Thymus (tissue), 11 donors: ENCODE measurements at regions not wholly inside any gene's neighbourhood (a gene's known extent, or its start where the extent isn't known, plus 50 kb on each side); places are given as distances from the start of the nearest gene placed in this dataset.

Experiments used
- DNase-seq, 9 donors: peaks; one replicate each; pipeline ENCODE4 v3.0.0-alpha.2; 2013; ENCODE audit warnings: low spot score in 9 of 9, low read depth in 6 of 9, missing footprints in 1 of 9
- H3K27ac ChIP-seq, 2 donors: one replicate each; pipeline ENCODE4 v1.5.1; 2013; ENCODE audit warnings: control low read depth in 1 of 2, low read depth in 1 of 2, low read length in 1 of 2, mild to moderate bottlenecking in 1 of 2, moderate library complexity in 1 of 2
- H3K27me3 ChIP-seq, 2 donors: one replicate each; pipeline ENCODE4 v1.5.1; 2013; ENCODE audit warnings: low read length in 1 of 2; ENCODE audit not compliant: control insufficient read depth in 2 of 2, insufficient read depth in 1 of 2
- H3K36me3 ChIP-seq, 2 donors: one replicate each; pipeline ENCODE4 v1.5.1; 2013; ENCODE audit warnings: low read length in 1 of 2, mild to moderate bottlenecking in 1 of 2, moderate library complexity in 1 of 2; ENCODE audit not compliant: control insufficient read depth in 2 of 2, insufficient read depth in 2 of 2
- H3K4me1 ChIP-seq, 2 donors: one replicate each; pipeline ENCODE4 v1.5.1; 2013; ENCODE audit warnings: low read length in 2 of 2; ENCODE audit not compliant: control insufficient read depth in 2 of 2, insufficient read depth in 2 of 2
- H3K4me3 ChIP-seq, 2 donors: one replicate each; pipeline ENCODE4 v1.5.1; 2013; ENCODE audit warnings: low read length in 2 of 2, control low read depth in 1 of 2, mild to moderate bottlenecking in 1 of 2
- H3K9me3 ChIP-seq, 2 donors: one replicate each; pipeline ENCODE4 v1.5.1; 2013; ENCODE audit warnings: low read length in 1 of 2, mild to moderate bottlenecking in 1 of 2; ENCODE audit not compliant: control insufficient read depth in 2 of 2, insufficient read depth in 1 of 2
- WGBS: extraction: QIAGEN DNeasy Blood & Tissue Kit; methylation state at CpG from one replicate; pipeline ENCODE4 v1.1.7; 2013; 5-methylcytosine and 5-hydroxymethylcytosine counted together
- donor health status: healthy.

DNA sequence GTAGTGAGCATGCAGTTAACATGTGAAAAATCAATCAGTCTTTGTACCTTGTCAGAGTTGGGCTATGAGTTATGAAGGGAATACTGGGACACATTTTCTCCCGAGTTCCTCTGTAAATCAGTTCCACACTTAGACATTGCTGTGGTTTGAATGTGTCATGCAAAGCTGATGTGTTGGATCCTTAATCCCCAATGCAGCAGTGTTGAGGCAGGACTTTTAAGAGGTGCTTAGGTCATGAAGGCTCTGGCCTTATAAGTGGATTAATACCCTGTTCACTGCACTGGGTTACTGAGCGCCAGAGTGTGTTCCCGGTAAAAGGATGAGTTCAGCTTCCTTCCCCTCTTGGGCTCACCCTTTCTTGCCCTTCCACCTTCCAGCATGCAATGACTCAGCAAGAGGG is 742.1 kb upstream of the TENM4 start:
- DNase-seq, result no peak
- Histone ChIP-seq H3K36me3 (no peaks in the 10 kb centered on the region), H3K9me3 (no peaks in the 10 kb centered on the region), H3K27me3 (no peaks in the 10 kb centered on the region), H3K4me3 (no peak overlapping the region), H3K27ac (no peak overlapping the region), H3K4me1 (no peaks in the 10 kb centered on the region)
- 90% methylated on average over 3 of the region's 3 CpGs for WGBS

DNA sequence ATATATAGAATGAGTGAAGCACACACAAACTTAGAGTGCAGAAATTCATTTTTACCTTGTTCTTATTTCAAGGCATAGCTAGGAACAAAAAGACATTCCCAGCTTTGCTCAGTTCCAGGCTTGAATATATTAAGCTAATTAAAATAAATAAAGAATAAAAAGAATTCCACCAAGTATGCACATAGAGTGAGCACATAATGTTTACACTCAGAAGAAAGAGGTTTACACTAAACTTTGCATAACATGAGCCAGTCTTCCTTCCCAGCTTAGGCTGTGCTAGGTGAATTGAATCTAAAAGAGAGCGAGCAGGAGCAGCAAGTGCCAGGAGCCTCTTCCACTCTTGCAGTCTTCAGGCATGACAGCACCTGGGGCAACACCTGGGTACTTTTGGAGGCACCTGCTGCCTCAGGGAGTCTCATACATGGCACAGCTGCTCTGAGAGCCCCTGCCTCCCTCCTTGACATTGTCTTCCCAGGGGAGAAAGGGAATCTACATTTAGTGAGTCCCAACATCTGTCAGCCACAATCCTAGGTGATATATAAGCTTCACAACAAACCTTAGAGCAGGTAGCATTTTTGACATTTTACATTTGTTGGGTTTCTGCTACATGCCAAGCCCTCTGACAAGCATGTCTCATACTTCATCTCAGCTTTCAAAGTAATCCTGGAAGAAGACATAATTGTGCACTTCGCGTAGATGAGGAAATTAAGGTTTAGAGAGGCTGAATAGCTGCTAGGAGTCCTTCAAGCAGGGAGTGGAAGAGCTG is 732.7 kb upstream of the TENM4 start:
- H3K4me3 ChIP-seq, result no peak overlapping the region
- no peak overlapping the region for H3K27ac ChIP-seq
- WGBS, result 67% methylated on average over 3 of the region's 3 CpGs
- H3K4me1 ChIP-seq, result no peaks in the 10 kb centered on the region
- H3K36me3 ChIP-seq, result no peaks in the 10 kb centered on the region
- no peak for DNase-seq
- no peaks in the 10 kb centered on the region for H3K9me3 ChIP-seq
- no peaks in the 10 kb centered on the region for H3K27me3 ChIP-seq

DNA sequence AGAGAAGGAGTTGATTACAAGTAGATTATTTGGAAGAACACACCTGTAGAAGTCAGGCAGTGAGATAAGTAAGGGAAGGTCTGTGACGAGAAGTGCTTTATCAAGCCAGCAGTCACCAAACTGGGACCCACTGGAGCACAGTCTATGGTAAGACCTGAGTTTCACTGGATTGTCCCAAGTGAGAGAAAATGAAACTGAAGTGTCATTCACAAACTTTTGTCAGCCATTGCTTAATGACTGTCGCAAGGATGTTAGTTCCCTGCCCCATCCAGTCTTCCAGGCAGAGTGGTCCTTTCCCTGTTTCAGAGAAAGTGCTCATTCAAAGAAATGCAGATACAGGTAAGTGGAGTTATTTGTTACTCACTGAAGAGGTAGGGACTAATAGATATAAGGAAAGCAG is 728.0 kb upstream of the TENM4 start:
- WGBS, result 94% methylated on average over 2 of the region's 2 CpGs
- no peak overlapping the region for H3K4me3 ChIP-seq
- H3K27me3 ChIP-seq, result no peaks in the 10 kb centered on the region
- H3K4me1 ChIP-seq, result no peaks in the 10 kb centered on the region
- H3K27ac ChIP-seq, result no peak overlapping the region
- H3K9me3 ChIP-seq, result no peaks in the 10 kb centered on the region
- H3K36me3 ChIP-seq, result no peaks in the 10 kb centered on the region
- DNase-seq, result no peak

DNA sequence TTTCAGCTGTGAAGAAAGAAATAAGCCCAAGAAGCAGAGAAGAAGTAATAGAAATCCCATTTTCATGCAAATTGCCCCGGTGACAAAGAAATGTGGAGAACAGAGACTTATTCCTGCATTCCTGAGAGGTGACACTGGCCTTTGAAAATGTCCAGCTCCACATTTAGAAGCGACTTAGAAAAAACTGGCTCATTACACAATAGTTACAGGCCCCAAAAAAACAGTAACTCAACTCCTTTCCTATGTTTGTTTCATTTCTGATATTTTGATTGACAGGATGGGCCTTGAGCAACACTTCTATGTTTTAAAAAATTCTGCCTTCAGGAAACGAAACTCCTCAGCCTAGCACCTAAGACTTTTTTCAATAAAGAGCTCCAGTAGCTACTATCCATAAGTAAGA is 726.9 kb upstream of the TENM4 start:
- Histone ChIP-seq H3K27me3 (no peaks in the 10 kb centered on the region), H3K36me3 (no peaks in the 10 kb centered on the region), H3K4me1 (no peaks in the 10 kb centered on the region), H3K9me3 (no peaks in the 10 kb centered on the region), H3K4me3 (no peak overlapping the region), H3K27ac (no peak overlapping the region)
- WGBS, result 70% methylated on average over 3 of the region's 3 CpGs
- DNase-seq, result peak in 1 of 9 donors; percentile 2

DNA sequence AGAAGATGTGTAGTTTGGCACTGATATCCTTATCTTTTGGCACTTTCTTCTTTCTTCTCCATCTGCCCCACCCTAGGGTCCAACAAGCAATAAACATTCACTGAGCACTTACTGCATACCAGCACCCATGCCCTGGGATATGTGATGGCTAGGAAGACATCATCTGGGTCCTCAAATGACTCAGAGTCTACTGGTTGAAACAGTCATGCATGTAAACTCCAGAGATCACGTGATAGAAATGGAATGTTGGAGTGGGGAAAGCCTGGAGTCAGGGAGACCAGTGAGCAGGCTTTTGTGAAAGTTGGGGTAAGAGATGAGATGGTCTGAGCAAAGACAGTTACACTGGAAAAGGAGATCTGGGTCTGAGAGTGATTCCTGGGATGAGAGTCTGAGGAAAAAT is 724.9 kb upstream of the TENM4 start:
- H3K9me3 ChIP-seq, result no peaks in the 10 kb centered on the region
- H3K27me3 ChIP-seq, result no peaks in the 10 kb centered on the region
- no peak overlapping the region for H3K4me3 ChIP-seq
- 70% methylated on average over 1 of the region's 1 CpG for WGBS
- DNase-seq, result no peak
- no peak overlapping the region for H3K27ac ChIP-seq
- no peaks in the 10 kb centered on the region for H3K4me1 ChIP-seq
- no peaks in the 10 kb centered on the region for H3K36me3 ChIP-seq

DNA sequence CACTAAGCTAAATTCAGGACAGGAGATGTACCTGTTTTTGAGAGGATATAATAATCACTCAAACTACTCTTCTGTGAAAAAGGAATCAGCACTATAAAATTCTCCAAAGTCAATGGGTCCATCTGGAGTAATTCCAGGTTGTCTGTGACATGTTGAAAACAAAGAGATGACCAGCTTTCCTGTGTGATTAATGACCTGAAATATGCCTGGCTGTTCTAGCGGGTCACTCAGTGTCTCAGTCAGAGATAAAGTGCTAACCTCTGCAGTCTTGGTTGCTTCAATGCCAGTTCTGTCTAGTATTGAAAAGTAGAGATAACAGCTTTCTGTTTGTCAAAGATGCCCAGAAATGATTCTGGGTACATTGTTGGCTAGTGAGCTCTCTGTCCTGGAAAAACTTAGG is 722.6 kb upstream of the TENM4 start:
- no peaks in the 10 kb centered on the region for H3K4me1 ChIP-seq
- 86% methylated on average over 1 of the region's 1 CpG for WGBS
- H3K36me3 ChIP-seq, result no peaks in the 10 kb centered on the region
- no peaks in the 10 kb centered on the region for H3K27me3 ChIP-seq
- no peak overlapping the region for H3K27ac ChIP-seq
- H3K9me3 ChIP-seq, result no peaks in the 10 kb centered on the region
- no peak overlapping the region for H3K4me3 ChIP-seq
- DNase-seq, result no peak

DNA sequence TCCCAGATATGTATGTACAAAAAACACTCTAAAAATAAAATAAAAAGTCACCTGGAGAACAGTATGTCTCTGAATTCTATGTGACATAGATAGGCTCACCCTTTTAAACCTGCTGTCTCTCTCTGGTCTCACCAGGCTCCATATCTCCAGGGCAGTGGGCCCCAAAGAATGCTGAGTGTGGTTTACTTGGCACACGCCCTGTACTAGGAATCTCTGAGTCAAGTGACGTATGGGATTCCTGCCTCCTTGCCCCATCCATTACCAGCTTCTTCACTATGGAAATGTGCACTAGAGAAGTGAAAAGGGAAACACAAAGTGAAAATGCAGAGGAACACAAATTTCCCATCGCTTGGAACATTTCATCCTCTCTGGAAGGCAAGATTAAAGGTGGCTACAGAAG is 722.2 kb upstream of the TENM4 start:
- no peaks in the 10 kb centered on the region for H3K27me3 ChIP-seq
- H3K4me1 ChIP-seq, result no peaks in the 10 kb centered on the region
- DNase-seq, result no peak
- H3K27ac ChIP-seq, result no peak overlapping the region
- no peaks in the 10 kb centered on the region for H3K36me3 ChIP-seq
- WGBS, result 88% methylated on average over 3 of the region's 3 CpGs
- H3K9me3 ChIP-seq, result no peaks in the 10 kb centered on the region
- H3K4me3 ChIP-seq, result no peak overlapping the region

DNA sequence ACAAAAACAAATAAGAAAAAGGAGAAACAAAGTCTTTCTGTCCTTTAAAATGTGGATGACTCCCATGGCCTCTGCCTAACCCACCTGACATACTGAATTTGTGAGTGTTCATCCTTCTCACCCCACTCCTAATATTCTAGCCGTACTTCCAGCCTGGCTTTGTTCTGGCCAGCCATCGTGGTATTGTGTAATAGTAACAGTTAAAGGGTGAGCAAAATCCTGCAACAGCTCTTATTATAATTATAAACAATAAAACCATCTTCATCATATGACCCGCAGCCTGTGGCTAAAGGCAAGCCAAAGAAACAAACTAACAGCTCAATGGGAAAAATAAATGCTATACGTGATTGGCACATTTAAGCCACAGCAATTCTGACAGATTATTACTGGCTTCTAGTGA is 721.6 kb upstream of the TENM4 start:
- no peak for DNase-seq
- 92% methylated on average over 4 of the region's 4 CpGs for WGBS
- no peaks in the 10 kb centered on the region for H3K36me3 ChIP-seq
- no peaks in the 10 kb centered on the region for H3K4me1 ChIP-seq
- H3K27ac ChIP-seq, result no peak overlapping the region
- H3K4me3 ChIP-seq, result no peak overlapping the region
- H3K9me3 ChIP-seq, result no peaks in the 10 kb centered on the region
- no peaks in the 10 kb centered on the region for H3K27me3 ChIP-seq

DNA sequence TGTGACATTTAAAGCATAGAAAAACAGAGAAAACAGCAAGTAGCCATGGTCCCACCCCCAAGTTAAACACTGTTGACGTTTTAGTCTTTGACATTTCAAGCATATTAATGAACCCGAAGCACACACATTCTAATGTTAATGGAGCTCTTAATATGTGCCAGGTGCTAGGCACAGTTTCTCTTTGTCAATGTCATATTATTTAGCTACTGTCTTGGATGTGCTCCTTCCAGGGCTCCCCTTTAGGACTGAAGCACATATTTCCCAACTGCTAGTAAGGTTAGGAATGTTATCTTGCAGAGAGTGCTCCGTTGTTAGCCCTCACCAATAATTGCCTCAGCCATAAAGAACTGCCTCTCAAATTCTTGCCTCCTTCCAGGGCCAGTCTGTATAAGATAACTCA is 716.6 kb upstream of the TENM4 start:
- DNase-seq, result no peak
- Histone ChIP-seq H3K27ac (no peak overlapping the region), H3K4me3 (no peak overlapping the region), H3K4me1 (no peaks in the 10 kb centered on the region), H3K9me3 (no peaks in the 10 kb centered on the region), H3K27me3 (no peaks in the 10 kb centered on the region), H3K36me3 (no peaks in the 10 kb centered on the region)
- WGBS, result 44% methylated on average over 3 of the region's 3 CpGs
